ENCODE measurements at regions not wholly inside any gene's neighbourhood (a gene's known extent, or its start where the extent isn't known, plus 50 kb on each side); places are given as distances from the start of the nearest gene placed in this dataset.

DNA sequence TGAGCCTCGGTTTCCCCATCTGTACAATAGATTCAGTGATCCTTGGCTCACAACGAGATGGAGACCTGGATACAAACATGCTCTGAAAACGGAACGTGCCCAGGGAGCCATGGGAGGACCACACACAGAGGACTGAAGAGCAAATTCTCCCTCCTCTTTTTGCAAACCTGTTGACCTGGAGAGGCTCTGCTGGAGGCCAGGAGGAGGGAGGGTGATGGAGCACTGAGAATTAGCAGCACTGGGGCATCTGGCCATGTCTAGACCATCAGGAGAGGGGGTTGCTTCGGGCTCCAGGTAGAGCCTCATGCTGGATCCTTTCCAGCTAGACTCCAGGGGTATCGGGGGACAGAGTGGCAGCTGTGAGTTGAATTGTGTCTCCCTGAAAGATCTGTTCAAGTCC is 97.4 kb upstream of the GPR26 start:
- Histone ChIP-seq H3K4me1 (replicated peaks) (no peaks in the 10 kb centered on the region), H3K27ac (no peak overlapping the region), H3K27me3 (replicated peaks; ENCODE audit: insufficient read depth) (no peaks in the 10 kb centered on the region), H3K36me3 (no peaks in the 10 kb centered on the region), H3K9me3 (no peaks in the 10 kb centered on the region), H3K4me3 (no peak overlapping the region)
- no peak for DNase-seq (ENCODE audit: low spot score)
- no peak for TF ChIP-seq CTCF (IDR thresholded peaks at IDR 0.05)
- TF ChIP-seq POLR2AphosphoS5 (IDR thresholded peaks at IDR 0.05): no peak
- no peak for TF ChIP-seq POLR2A (IDR thresholded peaks at IDR 0.05)
- 82% methylated on average over 6 of the region's 6 CpGs for WGBS
- intact Hi-C loops (cut with DNase I): no loop called here

DNA sequence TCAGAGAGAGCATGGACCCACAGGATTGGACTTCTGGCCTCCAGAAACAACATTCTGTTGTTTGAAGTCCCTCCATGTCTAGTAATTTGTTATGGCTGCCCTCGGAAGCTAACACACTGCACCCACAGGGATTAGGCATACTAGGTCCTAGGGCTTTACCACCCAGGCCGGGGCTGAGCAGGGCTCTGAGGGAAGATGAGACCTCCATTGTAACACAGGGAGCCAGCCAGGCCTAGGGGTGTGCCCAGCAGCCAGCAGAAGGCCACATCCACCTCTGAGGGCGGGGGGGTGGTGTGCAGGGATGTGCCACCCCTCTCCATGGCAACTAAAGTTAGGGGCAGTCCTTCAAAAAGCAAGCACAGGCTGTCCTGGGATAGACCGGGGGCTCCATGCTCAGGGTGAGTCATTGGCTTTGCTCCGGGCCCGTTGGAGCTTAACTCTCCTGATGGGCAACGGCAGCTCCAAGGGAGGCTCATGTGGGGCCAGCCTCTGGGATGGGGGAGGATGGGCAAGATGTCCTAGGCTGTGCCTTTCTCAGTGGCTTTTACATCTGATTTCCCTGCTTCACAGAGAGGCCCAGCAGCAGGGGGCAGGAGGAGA is 96.6 kb upstream of the GPR26 start:
- TF ChIP-seq CTCF (IDR thresholded peaks at IDR 0.05) (no peak), POLR2A (IDR thresholded peaks at IDR 0.05) (no peak), POLR2AphosphoS5 (IDR thresholded peaks at IDR 0.05) (no peak)
- no peak for DNase-seq (ENCODE audit: low spot score)
- Histone ChIP-seq H3K4me1 (replicated peaks) (no peaks in the 10 kb centered on the region), H3K9me3 (no peaks in the 10 kb centered on the region), H3K4me3 (no peak overlapping the region), H3K27me3 (replicated peaks; ENCODE audit: insufficient read depth) (peaks cover 3% of the 10 kb centered on the region), H3K36me3 (no peaks in the 10 kb centered on the region), H3K27ac (no peak overlapping the region)
- intact Hi-C loops (cut with DNase I): no loop called here
- WGBS: 83% methylated on average over 7 of the region's 7 CpGs

GRCh38 chr10:123570051-123570897 is 95.9 kb upstream of the GPR26 start:
- WGBS: 85% methylated on average over 19 of the region's 20 CpGs
- no peaks in the 10 kb centered on the region for H3K4me1 ChIP-seq (replicated peaks)
- H3K27me3 ChIP-seq (replicated peaks; ENCODE audit: insufficient read depth): peaks cover 3% of the 10 kb centered on the region
- no peaks in the 10 kb centered on the region for H3K9me3 ChIP-seq
- H3K27ac ChIP-seq: no peak overlapping the region
- no peak overlapping the region for H3K4me3 ChIP-seq
- DNase-seq (ENCODE audit: low spot score): no peak
- no peaks in the 10 kb centered on the region for H3K36me3 ChIP-seq
- intact Hi-C loops (cut with DNase I): no loop called here
- TF ChIP-seq POLR2A (IDR thresholded peaks at IDR 0.05) (no peak), CTCF (IDR thresholded peaks at IDR 0.05) (no peak), POLR2AphosphoS5 (IDR thresholded peaks at IDR 0.05) (no peak)

DNA sequence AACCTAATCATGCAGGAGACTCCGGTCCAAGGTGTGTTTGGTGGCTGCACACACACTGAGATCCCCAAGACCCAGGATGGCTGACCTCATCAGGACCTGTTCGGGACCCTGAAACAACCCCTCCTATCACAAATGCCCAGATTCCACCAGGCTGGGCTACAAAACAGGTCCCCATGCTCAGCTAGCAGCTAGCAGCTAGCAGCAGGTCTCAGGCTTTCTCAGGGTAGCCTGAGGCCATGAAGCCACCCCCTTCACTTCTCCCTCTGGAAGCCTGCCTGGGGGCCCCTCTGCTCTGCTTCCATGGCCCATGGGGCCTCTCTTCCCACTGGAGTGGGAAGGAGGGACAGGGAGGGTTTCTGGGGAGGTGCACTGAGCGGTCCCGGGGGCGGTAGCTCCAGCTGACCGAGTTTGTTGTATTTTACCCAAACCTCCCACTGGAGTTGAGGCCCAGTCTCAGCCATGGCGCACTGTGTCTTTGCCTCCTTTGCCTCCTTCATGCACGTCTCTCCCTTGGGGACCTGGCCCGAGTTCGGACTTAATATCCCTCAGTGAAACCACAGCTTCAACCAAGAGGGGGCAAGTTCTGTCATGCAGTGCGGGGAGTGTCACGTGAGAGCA is 95.1 kb upstream of the GPR26 start:
- intact Hi-C loops (cut with DNase I): no loop called here
- Histone ChIP-seq H3K27me3 (replicated peaks; ENCODE audit: insufficient read depth) (peaks cover 3% of the 10 kb centered on the region), H3K4me3 (no peak overlapping the region), H3K36me3 (no peaks in the 10 kb centered on the region), H3K4me1 (replicated peaks) (no peaks in the 10 kb centered on the region), H3K27ac (no peak overlapping the region), H3K9me3 (no peaks in the 10 kb centered on the region)
- TF ChIP-seq POLR2A (IDR thresholded peaks at IDR 0.05) (no peak), CTCF (IDR thresholded peaks at IDR 0.05) (no peak), POLR2AphosphoS5 (IDR thresholded peaks at IDR 0.05) (no peak)
- WGBS: 56% methylated on average over 12 of the region's 12 CpGs
- DNase-seq (ENCODE audit: low spot score): no peak
